ENCODE measurements at regions not wholly inside any gene's neighbourhood (a gene's known extent, or its start where the extent isn't known, plus 50 kb on each side); places are given as distances from the start of the nearest gene placed in this dataset.

DNA sequence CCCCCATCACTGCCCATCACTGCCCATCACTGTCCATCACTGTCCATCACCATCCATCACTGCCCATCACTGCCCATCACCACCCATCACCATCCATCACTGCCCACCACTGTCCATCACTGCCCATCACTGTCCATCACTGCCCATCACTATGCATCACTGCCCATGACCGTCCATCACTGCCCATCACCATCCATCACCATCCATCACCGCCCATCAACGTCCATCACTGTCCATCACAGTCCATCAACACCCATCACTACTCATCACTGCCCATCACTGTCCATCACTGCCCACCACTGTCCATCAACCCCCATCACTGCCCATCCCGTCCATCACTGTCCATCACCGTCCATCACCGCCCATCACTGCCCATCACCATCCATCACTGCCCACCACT, 57.8 kb upstream of the OTOS start:
- ATAC-seq = no peak
- Histone ChIP-seq H3K27me3 (ENCODE audit: low read length) (peaks cover 61% of the 10 kb centered on the region), H3K4me3 (ENCODE audit: low read length) (no peak overlapping the region)

DNA sequence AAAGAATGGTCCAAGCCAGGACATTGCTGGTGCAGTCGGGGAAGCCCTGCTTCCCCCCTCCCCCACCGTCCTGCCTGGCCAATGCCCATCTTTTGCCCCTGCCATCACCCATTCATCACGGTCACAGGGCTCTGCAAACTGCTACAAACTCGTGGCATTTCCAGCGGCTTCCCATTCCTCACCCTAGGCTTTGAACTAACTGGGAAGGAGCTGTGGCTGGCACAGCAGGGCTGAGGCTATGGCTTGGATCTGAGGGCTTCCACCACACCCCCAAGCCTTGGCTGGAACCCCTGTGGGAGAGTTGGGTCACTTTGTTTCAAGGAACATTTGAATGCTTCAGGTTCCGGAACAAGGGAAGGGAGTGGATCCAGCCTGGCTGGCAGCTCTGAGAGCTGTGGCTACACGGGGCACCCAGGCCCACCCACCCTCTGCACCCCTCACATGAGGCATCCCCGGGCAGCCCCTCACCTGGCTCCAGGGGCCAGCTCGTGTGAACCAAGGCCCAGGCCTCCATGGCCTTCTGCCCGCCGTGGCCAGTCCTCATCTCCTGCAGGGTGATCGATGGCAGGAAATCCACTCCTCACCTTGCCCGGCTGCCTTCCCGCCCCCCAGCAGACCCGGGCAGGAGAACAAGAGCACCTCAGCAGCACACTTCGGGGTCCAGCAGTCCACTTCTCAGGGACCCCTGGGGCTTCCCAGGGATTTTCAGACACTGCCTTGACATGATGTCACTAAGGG, 58.8 kb upstream of the OTOS start:
- Histone ChIP-seq H3K4me2 (ENCODE audit: low read length) (no peak overlapping the region), H3K36me3 (ENCODE audit: low read depth, low read length) (no peaks in the 10 kb centered on the region), H3K9ac (ENCODE audit: low read length) (no peak overlapping the region), H3K4me3 (ENCODE audit: low read length) (no peak overlapping the region), H3K9me3 (ENCODE audit: low read length) (no peaks in the 10 kb centered on the region), H3K4me1 (ENCODE audit: insufficient read depth, low read length) (no peaks in the 10 kb centered on the region), H3F3A (ENCODE audit: low read length, unreplicated experiment) (no peaks in the 10 kb centered on the region), H2AFZ (ENCODE audit: low read length) (no peak overlapping the region), H4K20me1 (ENCODE audit: low read length) (no peaks in the 10 kb centered on the region), H3K27ac (ENCODE audit: low read length) (no peak overlapping the region), H3K27me3 (ENCODE audit: low read length) (peaks cover 51% of the 10 kb centered on the region), H3K9me2 (replicated peaks; ENCODE audit: low read length) (no peaks in the 10 kb centered on the region), H3K79me2 (ENCODE audit: low read length) (no peaks in the 10 kb centered on the region)
- ChIA-PET POLR2A (ENCODE audit: unreplicated experiment) (no interaction called here), CTCF (no interaction called here)
- ATAC-seq = no peak
- no peak for DNase-seq
- intact Hi-C loops (cut with micrococcal nuclease) = no loop called here
- TF ChIP-seq, protein P1, sequence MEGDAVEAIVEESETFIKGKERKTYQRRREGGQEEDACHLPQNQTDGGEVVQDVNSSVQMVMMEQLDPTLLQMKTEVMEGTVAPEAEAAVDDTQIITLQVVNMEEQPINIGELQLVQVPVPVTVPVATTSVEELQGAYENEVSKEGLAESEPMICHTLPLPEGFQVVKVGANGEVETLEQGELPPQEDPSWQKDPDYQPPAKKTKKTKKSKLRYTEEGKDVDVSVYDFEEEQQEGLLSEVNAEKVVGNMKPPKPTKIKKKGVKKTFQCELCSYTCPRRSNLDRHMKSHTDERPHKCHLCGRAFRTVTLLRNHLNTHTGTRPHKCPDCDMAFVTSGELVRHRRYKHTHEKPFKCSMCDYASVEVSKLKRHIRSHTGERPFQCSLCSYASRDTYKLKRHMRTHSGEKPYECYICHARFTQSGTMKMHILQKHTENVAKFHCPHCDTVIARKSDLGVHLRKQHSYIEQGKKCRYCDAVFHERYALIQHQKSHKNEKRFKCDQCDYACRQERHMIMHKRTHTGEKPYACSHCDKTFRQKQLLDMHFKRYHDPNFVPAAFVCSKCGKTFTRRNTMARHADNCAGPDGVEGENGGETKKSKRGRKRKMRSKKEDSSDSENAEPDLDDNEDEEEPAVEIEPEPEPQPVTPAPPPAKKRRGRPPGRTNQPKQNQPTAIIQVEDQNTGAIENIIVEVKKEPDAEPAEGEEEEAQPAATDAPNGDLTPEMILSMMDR (conservative IDR thresholded peaks at IDR 0.05; ENCODE audit: low read depth, low read length) = no peak
- no peak for TF ChIP-seq EZH2 (IDR thresholded peaks at IDR 0.05; ENCODE audit: low read length, unreplicated experiment)
- no peak for TF ChIP-seq EZH2phosphoT487 (IDR thresholded peaks at IDR 0.05; ENCODE audit: borderline replicate concordance, low read length)
- no TSS peak for BruUV-seq (replicated peaks)

More for the DNA sequence above, 57.8 kb upstream of the OTOS start:
- Histone ChIP-seq H4K20me1 (ENCODE audit: low read length) (no peaks in the 10 kb centered on the region), H3K9me2 (replicated peaks; ENCODE audit: low read length) (no peaks in the 10 kb centered on the region), H3K36me3 (ENCODE audit: low read depth, low read length) (no peaks in the 10 kb centered on the region), H3K9ac (ENCODE audit: low read length) (no peak overlapping the region), H3K9me3 (ENCODE audit: low read length) (no peaks in the 10 kb centered on the region), H2AFZ (ENCODE audit: low read length) (no peak overlapping the region), H3K79me2 (ENCODE audit: low read length) (no peaks in the 10 kb centered on the region), H3K4me1 (ENCODE audit: insufficient read depth, low read length) (no peaks in the 10 kb centered on the region), H3K27ac (ENCODE audit: low read length) (no peak overlapping the region), H3F3A (ENCODE audit: low read length, unreplicated experiment) (no peaks in the 10 kb centered on the region), H3K4me2 (ENCODE audit: low read length) (no peak overlapping the region)
- no TSS peak for BruUV-seq (replicated peaks)
- ChIA-PET CTCF (no interaction called here), POLR2A (ENCODE audit: unreplicated experiment) (no interaction called here)
- no peak for TF ChIP-seq EZH2phosphoT487 (IDR thresholded peaks at IDR 0.05; ENCODE audit: borderline replicate concordance, low read length)
- TF ChIP-seq EZH2 (IDR thresholded peaks at IDR 0.05; ENCODE audit: low read length, unreplicated experiment) = no peak
- TF ChIP-seq, protein P1 (conservative IDR thresholded peaks at IDR 0.05; ENCODE audit: low read depth, low read length) = no peak
- no peak for DNase-seq
- intact Hi-C loops (cut with micrococcal nuclease) = no loop called here

DNA sequence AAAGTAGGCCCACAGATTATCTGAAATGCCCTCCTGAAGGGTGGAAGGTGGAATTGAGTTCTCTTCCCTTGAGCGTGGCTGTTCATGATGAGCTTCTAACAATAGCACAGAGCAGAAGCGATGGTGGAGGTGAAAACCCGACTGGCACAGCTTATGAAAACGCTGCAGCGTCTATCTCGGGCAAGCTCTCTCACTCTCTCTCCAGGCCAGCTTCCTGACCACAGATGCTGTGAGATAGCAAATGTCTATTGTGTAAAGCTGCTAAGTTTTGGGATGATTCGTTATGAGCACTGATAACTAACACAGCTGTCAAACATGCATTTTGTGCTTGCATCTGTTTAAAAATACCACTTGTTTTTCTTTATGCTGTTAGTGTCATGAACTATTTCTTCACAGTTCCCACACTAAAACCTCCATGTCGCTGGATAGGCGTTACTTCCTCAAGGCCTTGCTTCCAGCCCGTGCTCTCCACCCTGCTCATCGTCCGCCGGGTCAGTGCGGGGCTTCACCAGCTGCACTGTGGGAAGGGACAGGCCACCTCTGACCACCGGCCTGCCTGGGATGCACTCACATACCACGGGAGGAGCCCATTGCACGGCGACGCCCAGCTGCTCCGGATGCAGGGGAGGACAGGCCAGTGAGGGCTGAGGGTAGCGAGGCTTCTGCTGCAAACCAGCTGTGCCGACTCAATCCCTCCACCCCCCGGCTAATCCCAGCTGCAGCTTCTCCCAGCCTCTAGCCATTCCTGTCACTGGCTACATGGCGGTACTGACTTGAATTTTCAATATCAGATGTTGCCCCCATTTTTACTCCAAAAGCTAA, 60.0 kb upstream of the OTOS start:
- Histone ChIP-seq H2AFZ (ENCODE audit: low read length) (no peak overlapping the region), H3K4me1 (ENCODE audit: insufficient read depth, low read length) (peaks cover 9% of the 10 kb centered on the region), H4K20me1 (ENCODE audit: low read length) (no peaks in the 10 kb centered on the region), H3K27me3 (ENCODE audit: low read length) (peaks cover 40% of the 10 kb centered on the region), H3K4me2 (ENCODE audit: low read length) (no peak overlapping the region), H3K79me2 (ENCODE audit: low read length) (no peaks in the 10 kb centered on the region), H3K9ac (ENCODE audit: low read length) (no peak overlapping the region), H3F3A (ENCODE audit: low read length, unreplicated experiment) (no peaks in the 10 kb centered on the region), H3K4me3 (ENCODE audit: low read length) (no peak overlapping the region), H3K27ac (ENCODE audit: low read length) (no peak overlapping the region), H3K9me2 (replicated peaks; ENCODE audit: low read length) (no peaks in the 10 kb centered on the region), H3K9me3 (ENCODE audit: low read length) (no peaks in the 10 kb centered on the region), H3K36me3 (ENCODE audit: low read depth, low read length) (no peaks in the 10 kb centered on the region)
- ChIA-PET CTCF (no interaction called here), POLR2A (ENCODE audit: unreplicated experiment) (no interaction called here)
- intact Hi-C loops (cut with micrococcal nuclease) = no loop called here
- ATAC-seq (no peak), DNase-seq (no peak)
- BruUV-seq (replicated peaks) = no TSS peak
- TF ChIP-seq, protein P1 (conservative IDR thresholded peaks at IDR 0.05; ENCODE audit: low read depth, low read length) = no peak
- no peak for TF ChIP-seq EZH2phosphoT487 (IDR thresholded peaks at IDR 0.05; ENCODE audit: borderline replicate concordance, low read length)
- no peak for TF ChIP-seq EZH2 (IDR thresholded peaks at IDR 0.05; ENCODE audit: low read length, unreplicated experiment)
